ENCODE measurements at regions not wholly inside any gene's neighbourhood (a gene's known extent, or its start where the extent isn't known, plus 50 kb on each side); places are given as distances from the start of the nearest gene placed in this dataset.

DNA sequence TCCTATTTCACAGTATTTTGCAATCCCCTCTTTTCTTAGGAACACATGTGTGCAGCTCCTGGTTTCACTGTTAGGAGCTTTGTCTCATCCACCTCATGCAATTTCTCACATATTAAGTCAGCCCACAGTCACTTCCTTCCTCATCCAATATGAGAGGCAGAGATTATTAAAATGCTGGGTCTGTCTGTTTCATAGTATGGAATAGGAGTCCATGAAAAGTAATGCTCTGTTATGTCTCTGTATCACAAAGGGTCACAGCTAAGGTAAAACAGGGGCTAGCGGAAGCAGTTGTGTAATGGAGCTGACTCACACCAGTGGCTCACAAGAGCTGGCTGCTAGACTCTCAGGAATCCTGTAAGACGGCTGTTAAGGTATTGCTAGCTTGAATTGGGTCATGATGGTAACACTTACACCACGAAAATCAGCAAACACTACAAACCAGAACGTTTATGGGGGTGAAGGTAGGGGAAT is 216.5 kb downstream of the EFNB2 start:
- TF ChIP-seq, protein P1, sequence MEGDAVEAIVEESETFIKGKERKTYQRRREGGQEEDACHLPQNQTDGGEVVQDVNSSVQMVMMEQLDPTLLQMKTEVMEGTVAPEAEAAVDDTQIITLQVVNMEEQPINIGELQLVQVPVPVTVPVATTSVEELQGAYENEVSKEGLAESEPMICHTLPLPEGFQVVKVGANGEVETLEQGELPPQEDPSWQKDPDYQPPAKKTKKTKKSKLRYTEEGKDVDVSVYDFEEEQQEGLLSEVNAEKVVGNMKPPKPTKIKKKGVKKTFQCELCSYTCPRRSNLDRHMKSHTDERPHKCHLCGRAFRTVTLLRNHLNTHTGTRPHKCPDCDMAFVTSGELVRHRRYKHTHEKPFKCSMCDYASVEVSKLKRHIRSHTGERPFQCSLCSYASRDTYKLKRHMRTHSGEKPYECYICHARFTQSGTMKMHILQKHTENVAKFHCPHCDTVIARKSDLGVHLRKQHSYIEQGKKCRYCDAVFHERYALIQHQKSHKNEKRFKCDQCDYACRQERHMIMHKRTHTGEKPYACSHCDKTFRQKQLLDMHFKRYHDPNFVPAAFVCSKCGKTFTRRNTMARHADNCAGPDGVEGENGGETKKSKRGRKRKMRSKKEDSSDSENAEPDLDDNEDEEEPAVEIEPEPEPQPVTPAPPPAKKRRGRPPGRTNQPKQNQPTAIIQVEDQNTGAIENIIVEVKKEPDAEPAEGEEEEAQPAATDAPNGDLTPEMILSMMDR (IDR thresholded peaks at IDR 0.05; ENCODE audit: low read depth, low read length) = no peak
- H3K4me3 ChIP-seq (replicated peaks in 1 of 2; ENCODE audit: low read depth in 2 of 2, low read length in 2 of 2) = no peak overlapping the region
- DNase-seq (ENCODE audit: low read depth in 2 of 2) = peak; percentile 87 to 95

DNA sequence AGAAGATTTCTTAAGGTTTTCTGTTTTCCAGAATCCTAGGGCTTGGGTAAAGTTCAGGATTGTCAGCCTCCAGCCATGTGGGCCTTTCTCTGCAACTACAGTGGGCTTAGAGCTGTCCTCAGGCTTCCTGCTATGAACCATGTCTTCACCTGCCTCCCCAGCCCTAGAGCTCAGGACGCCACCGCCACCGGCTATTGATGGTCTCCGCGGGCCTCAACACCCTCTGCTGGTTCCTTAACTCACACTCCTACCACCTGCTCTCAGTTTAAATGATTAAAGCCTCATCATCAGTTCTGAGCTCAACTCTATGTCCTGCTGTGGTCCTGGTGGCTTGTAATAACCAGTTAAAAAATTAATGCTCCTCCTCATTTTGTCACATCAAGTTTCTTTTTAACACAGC is 221.0 kb downstream of the EFNB2 start:
- no peak overlapping the region for H3K4me3 ChIP-seq (replicated peaks in 1 of 2; ENCODE audit: low read depth in 2 of 2, low read length in 2 of 2)
- TF ChIP-seq, protein P1 (IDR thresholded peaks at IDR 0.05; ENCODE audit: low read depth, low read length) = no peak
- DNase-seq (ENCODE audit: low read depth in 2 of 2) = no peak

DNA sequence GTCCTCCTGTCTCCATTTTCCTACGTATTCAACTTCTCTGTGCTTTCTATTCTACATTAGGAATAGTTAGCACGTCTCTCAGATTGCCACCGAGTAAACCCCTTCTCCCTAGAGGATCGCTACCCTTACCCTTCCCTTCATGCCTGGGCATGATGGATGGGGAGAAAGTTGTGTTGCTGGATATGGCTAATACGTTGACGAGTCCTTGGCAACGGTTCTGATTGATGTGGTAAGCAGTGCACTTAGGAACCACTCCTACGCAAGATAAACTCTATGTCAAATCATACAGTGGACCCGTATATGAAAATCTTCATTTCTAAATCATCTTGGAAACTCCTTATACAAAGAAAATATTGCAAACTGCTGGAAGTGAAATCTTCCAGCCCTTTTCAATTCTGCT is 224.5 kb downstream of the EFNB2 start:
- DNase-seq (ENCODE audit: low read depth in 2 of 2) = peak; percentile 6 to 31
- TF ChIP-seq, protein P1 (IDR thresholded peaks at IDR 0.05; ENCODE audit: low read depth, low read length) = no peak

DNA sequence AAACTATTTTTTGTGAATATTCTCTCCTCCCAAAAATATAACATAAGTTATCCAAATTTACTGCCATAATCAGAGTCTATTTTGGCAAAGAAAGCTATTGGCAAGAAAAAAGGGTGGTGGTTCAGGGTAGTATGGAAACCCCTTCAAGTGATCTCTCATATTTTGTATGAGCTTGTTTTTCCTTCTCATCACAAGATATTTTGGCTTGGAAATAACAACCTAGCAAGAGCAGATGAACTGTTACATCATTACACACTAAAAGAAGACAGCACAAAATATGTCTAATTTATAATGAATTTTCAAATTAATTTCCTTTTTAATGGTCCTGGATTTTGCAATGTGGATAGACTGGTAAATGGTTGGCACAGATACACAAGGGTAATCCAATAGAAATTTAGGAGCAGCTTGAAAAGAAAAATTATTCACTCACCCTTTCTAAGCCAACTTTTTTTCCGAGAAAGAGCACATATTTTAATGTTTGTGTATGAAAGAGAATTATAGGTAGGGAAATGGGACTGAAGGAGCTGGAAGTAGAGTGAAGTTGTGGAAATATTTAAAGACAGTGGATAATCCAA is 225.1 kb downstream of the EFNB2 start:
- no peak for DNase-seq (ENCODE audit: low read depth in 2 of 2)
- H3K4me3 ChIP-seq (replicated peaks in 1 of 2; ENCODE audit: low read depth in 2 of 2, low read length in 2 of 2) = no peak overlapping the region
- TF ChIP-seq, protein P1 (IDR thresholded peaks at IDR 0.05; ENCODE audit: low read depth, low read length) = no peak

More for the DNA sequence above, 224.5 kb downstream of the EFNB2 start:
- H3K4me3 ChIP-seq (replicated peaks in 1 of 2; ENCODE audit: low read depth in 2 of 2, low read length in 2 of 2) = no peak overlapping the region

DNA sequence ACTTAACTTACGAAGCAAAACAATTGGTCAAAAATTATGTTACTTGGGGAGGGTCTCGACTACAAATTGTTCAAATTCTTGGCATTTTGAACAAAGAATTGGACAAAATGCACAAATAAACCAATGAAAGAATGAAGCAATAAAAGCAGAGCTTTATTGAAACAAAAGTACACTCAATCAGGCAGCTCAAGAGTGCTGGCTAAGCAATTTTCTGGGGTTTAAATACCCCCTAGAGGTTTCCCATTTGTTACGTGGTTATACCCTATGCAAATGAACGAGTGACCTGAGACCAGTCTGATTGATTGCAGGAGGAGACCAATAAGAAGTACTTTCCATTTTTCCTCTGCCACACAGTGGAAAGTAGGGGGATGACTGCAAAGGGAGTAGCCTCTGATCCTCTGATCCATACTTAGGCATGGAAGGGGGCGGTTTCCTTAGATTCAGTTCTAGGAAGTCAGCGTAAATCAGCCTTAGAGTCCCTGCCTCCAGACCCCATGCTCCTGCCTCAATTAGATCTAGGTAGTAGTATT is 228.6 kb downstream of the EFNB2 start:
- H3K4me3 ChIP-seq (replicated peaks in 1 of 2; ENCODE audit: low read depth in 2 of 2, low read length in 2 of 2) = no peak overlapping the region
- DNase-seq (ENCODE audit: low read depth in 2 of 2) = no peak
- TF ChIP-seq, protein P1 (IDR thresholded peaks at IDR 0.05; ENCODE audit: low read depth, low read length) = no peak

DNA sequence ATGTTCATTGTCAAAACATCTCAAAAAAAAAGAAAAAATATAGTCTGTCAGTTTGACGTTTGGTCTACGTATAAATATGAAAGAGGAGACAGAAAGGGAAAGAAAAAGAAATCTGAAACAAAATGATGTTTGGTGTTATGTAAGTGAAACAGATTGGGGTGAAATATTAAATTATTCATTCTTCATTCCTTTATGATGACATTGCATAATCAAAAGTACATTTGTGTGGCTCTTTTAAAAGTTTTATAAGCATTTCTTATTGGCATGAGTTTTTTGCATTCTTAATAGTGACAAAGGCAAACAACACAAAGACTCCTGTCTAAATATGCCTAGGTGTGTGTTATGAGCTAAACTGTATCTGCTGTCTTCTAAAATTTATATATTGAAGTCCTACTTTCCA is 232.6 kb downstream of the EFNB2 start:
- H3K4me3 ChIP-seq (replicated peaks in 1 of 2; ENCODE audit: low read depth in 2 of 2, low read length in 2 of 2) = no peak overlapping the region
- DNase-seq (ENCODE audit: low read depth in 2 of 2) = no peak
- TF ChIP-seq, protein P1 (IDR thresholded peaks at IDR 0.05; ENCODE audit: low read depth, low read length) = no peak

DNA sequence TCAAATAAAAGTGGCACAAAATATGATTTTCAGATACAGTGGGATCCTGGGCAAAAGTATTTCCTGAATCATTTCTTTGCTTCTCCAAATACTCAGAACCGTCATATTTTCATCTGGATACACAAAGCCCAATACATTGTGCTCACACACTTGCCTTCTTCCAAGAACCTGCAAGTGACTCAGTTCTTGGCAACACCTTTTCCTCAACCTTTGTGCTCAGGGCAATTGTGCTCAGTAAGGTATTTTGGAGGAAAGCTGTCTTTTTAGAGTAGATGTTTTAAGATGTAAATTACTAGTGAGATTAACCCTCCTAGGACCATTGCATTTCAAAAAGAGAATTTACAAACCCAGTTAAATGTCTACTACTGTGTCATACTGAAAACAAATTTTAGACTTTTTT is 233.5 kb downstream of the EFNB2 start:
- DNase-seq (ENCODE audit: low read depth in 2 of 2) = no peak
- H3K4me3 ChIP-seq (replicated peaks in 1 of 2; ENCODE audit: low read depth in 2 of 2, low read length in 2 of 2) = no peak overlapping the region
- TF ChIP-seq, protein P1 (IDR thresholded peaks at IDR 0.05; ENCODE audit: low read depth, low read length) = no peak
